Activated naive CD8-positive, alpha-beta T cell (primary cell): ENCODE measurements at regions not wholly inside any gene's neighbourhood (a gene's known extent, or its start where the extent isn't known, plus 50 kb on each side); places are given as distances from the start of the nearest gene placed in this dataset.
A peak's percentile ranks its signal among the peaks of the same experiment; 100 is the strongest.

Experiments used
- H3K27ac Mint-ChIP-seq: one replicate; pipeline ENCODE4 v1.8.0; 2021; ENCODE audit warnings: mixed read lengths
- H3K27me3 Mint-ChIP-seq: one replicate; pipeline ENCODE4 v1.8.0; 2021; ENCODE audit warnings: mixed read lengths
- H3K36me3 Mint-ChIP-seq: one replicate; pipeline ENCODE4 v1.8.0; 2021; ENCODE audit warnings: mixed read lengths
- H3K4me1 Mint-ChIP-seq: one replicate; pipeline ENCODE4 v1.8.0; 2021; ENCODE audit warnings: low read depth, mixed read lengths
- H3K4me3 Mint-ChIP-seq: one replicate; pipeline ENCODE4 v1.8.0; 2021; ENCODE audit warnings: mild to moderate bottlenecking, mixed read lengths
- H3K9me3 Mint-ChIP-seq: one replicate; pipeline ENCODE4 v1.8.0; 2021; ENCODE audit warnings: low read depth, mixed read lengths

GRCh38 chr13:40113643-40114304 is 458.3 kb downstream of the COG6 start:
- H3K27me3 Mint-ChIP-seq: no peaks in the 10 kb centered on the region
- peaks cover 4% of the 10 kb centered on the region for H3K9me3 Mint-ChIP-seq
- H3K27ac Mint-ChIP-seq: no peak overlapping the region
- H3K4me1 Mint-ChIP-seq: peaks cover 14% of the 10 kb centered on the region
- H3K4me3 Mint-ChIP-seq: no peak overlapping the region
- H3K36me3 Mint-ChIP-seq: peaks cover 6% of the 10 kb centered on the region

DNA sequence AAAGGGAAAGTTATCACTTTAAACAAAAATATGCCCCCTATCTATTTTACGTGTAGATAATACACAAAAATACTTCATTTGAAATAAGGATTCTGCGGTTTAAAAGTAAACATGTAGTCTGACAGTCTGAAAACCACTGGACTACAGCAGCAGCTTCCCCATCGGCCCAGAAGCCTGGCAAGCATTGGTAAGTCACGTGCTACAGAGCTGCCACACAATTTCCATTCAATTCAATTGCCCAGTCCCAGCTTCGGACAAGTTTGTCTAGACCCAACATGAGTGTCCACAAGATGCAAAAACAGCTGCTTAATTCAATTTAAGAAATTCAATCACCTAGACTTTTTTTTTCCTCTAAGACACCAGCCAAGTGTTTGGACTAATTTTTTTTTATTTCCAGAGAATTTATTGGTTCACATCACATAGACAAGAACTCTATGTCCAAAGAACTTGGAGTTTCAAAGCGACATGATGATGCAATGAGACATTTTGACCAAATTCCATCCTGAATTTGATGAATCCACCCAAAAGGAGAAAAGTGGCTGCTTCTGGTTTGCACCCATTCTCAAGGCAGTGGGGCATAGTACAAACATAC is 458.9 kb downstream of the COG6 start:
- peaks cover 13% of the 10 kb centered on the region for H3K4me1 Mint-ChIP-seq
- H3K27ac Mint-ChIP-seq: no peak overlapping the region
- no peaks in the 10 kb centered on the region for H3K27me3 Mint-ChIP-seq
- H3K4me3 Mint-ChIP-seq: no peak overlapping the region
- peaks cover 4% of the 10 kb centered on the region for H3K36me3 Mint-ChIP-seq
- H3K9me3 Mint-ChIP-seq: peaks cover 4% of the 10 kb centered on the region

DNA sequence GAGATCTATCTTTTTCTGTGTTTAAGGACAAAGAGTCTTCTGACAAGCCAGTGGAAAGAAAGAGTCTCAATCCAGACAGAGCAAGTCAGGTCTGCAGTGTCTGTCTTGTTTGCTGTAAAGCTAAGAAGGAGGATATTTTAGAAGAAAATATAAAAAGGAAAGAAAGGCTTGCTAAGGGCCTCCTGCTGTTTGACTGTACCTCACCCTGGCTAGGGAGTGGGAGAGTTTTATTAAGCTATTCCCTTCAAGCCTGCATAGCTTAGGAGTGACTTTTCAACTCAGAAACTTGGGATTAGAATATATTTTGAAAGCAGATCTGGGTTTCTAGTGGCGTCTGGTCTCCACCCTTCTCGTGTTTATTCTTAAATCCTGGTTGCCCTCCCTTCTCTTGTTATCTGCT is 460.0 kb downstream of the COG6 start:
- Mint-ChIP-seq H3K27ac (peak overlapping the region; percentile 54), H3K36me3 (peaks cover 3% of the 10 kb centered on the region), H3K4me1 (peaks cover 12% of the 10 kb centered on the region), H3K4me3 (no peak overlapping the region), H3K27me3 (no peaks in the 10 kb centered on the region), H3K9me3 (no peaks in the 10 kb centered on the region)

DNA sequence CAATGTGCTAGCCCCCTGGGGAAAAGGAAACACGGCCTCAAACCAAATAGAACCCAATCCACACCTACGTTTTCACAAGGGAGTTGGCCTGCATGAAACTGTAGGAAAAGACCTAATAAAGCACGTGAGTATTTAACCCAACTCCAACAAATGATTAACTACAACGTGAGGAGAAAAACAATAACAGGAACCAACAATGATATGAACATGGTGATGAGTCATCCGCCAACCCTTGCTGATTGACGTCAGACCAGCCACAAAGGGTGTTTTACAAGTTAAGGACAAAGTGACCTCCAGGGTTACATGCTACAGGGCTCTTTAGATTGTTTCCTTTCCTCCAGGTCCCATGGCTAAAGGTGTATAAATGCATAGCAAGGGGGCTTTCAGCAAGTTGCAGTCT is 460.5 kb downstream of the COG6 start:
- Mint-ChIP-seq H3K27ac (peak overlapping the region; percentile 54), H3K9me3 (no peaks in the 10 kb centered on the region), H3K4me1 (peaks cover 13% of the 10 kb centered on the region), H3K4me3 (no peak overlapping the region), H3K36me3 (peaks cover under 1% of the 10 kb centered on the region), H3K27me3 (no peaks in the 10 kb centered on the region)

DNA sequence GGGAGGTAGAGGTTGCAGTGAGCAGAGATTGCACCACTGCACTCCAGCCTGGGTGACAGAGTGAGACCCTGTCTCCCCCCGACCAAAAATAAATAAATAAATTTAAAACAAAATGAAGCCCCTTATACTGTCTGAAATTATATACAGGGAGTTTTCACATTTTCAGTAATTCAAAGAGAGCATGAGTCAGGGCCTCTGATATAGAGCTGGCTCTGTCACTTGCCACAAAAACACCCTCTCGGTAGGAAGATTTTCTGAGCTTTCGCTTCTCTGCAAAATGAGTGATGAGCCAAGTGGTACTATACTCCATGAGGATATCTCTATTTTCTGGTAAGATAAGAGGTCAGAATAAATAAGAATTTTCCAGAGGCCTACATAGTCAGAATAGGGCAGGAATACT is 462.9 kb downstream of the COG6 start:
- no peaks in the 10 kb centered on the region for H3K36me3 Mint-ChIP-seq
- peaks cover 13% of the 10 kb centered on the region for H3K4me1 Mint-ChIP-seq
- no peaks in the 10 kb centered on the region for H3K9me3 Mint-ChIP-seq
- no peaks in the 10 kb centered on the region for H3K27me3 Mint-ChIP-seq
- no peak overlapping the region for H3K27ac Mint-ChIP-seq
- H3K4me3 Mint-ChIP-seq: no peak overlapping the region

- Mint-ChIP-seq H3K27me3 (no peaks in the 10 kb centered on the region), H3K36me3 (no peaks in the 10 kb centered on the region), H3K4me1 (peaks cover 13% of the 10 kb centered on the region), H3K4me3 (no peak overlapping the region), H3K27ac (no peak overlapping the region), H3K9me3 (no peaks in the 10 kb centered on the region)
These were observed 464.4 kb downstream of the COG6 start for GRCh38 chr13:40119852-40120251.

GRCh38 chr13:40120288-40120687 is 464.8 kb downstream of the COG6 start:
- no peak overlapping the region for H3K27ac Mint-ChIP-seq
- H3K9me3 Mint-ChIP-seq: no peaks in the 10 kb centered on the region
- H3K36me3 Mint-ChIP-seq: no peaks in the 10 kb centered on the region
- H3K4me1 Mint-ChIP-seq: peaks cover 13% of the 10 kb centered on the region
- H3K27me3 Mint-ChIP-seq: no peaks in the 10 kb centered on the region
- no peak overlapping the region for H3K4me3 Mint-ChIP-seq

GRCh38 chr13:40120781-40121180 is 465.3 kb downstream of the COG6 start:
- Mint-ChIP-seq H3K27me3 (no peaks in the 10 kb centered on the region), H3K4me3 (no peak overlapping the region), H3K36me3 (no peaks in the 10 kb centered on the region), H3K4me1 (peaks cover 15% of the 10 kb centered on the region), H3K27ac (no peak overlapping the region), H3K9me3 (no peaks in the 10 kb centered on the region)

DNA sequence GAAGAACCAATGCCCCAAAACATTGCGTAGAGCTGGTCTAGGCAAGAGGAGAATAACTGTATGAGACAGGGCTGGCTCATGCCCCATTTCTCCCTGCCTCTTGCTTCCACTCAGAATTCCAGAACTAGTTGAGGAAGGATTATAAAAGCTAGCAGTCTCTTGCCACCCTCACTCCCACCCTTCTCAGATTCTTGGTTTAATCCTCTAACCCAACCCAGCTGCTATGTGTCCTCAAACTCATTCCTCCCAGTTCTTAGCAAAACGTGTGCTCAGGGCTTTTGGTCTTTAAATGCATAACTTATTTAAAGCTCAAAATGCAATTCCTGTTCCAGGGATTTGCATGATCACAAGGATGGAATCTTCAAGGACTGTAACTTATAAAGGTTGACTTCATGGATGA is 466.3 kb downstream of the COG6 start:
- no peaks in the 10 kb centered on the region for H3K9me3 Mint-ChIP-seq
- peaks cover 17% of the 10 kb centered on the region for H3K4me1 Mint-ChIP-seq
- no peak overlapping the region for H3K27ac Mint-ChIP-seq
- no peak overlapping the region for H3K4me3 Mint-ChIP-seq
- H3K36me3 Mint-ChIP-seq: no peaks in the 10 kb centered on the region
- H3K27me3 Mint-ChIP-seq: no peaks in the 10 kb centered on the region

- Mint-ChIP-seq H3K36me3 (no peaks in the 10 kb centered on the region), H3K4me3 (no peak overlapping the region), H3K27me3 (no peaks in the 10 kb centered on the region), H3K4me1 (peaks cover 34% of the 10 kb centered on the region), H3K9me3 (no peaks in the 10 kb centered on the region), H3K27ac (no peak overlapping the region)
These were observed 468.6 kb downstream of the COG6 start for GRCh38 chr13:40123962-40124632.

GRCh38 chr13:40124633-40125015 is 469.2 kb downstream of the COG6 start:
- no peak overlapping the region for H3K27ac Mint-ChIP-seq
- H3K27me3 Mint-ChIP-seq: no peaks in the 10 kb centered on the region
- no peaks in the 10 kb centered on the region for H3K36me3 Mint-ChIP-seq
- no peak overlapping the region for H3K4me3 Mint-ChIP-seq
- H3K4me1 Mint-ChIP-seq: peaks cover 35% of the 10 kb centered on the region
- H3K9me3 Mint-ChIP-seq: no peaks in the 10 kb centered on the region

GRCh38 chr13:40125336-40125735 is 469.9 kb downstream of the COG6 start:
- Mint-ChIP-seq H3K27me3 (no peaks in the 10 kb centered on the region), H3K36me3 (no peaks in the 10 kb centered on the region), H3K9me3 (no peaks in the 10 kb centered on the region), H3K27ac (no peak overlapping the region), H3K4me1 (peaks cover 35% of the 10 kb centered on the region), H3K4me3 (no peak overlapping the region)

DNA sequence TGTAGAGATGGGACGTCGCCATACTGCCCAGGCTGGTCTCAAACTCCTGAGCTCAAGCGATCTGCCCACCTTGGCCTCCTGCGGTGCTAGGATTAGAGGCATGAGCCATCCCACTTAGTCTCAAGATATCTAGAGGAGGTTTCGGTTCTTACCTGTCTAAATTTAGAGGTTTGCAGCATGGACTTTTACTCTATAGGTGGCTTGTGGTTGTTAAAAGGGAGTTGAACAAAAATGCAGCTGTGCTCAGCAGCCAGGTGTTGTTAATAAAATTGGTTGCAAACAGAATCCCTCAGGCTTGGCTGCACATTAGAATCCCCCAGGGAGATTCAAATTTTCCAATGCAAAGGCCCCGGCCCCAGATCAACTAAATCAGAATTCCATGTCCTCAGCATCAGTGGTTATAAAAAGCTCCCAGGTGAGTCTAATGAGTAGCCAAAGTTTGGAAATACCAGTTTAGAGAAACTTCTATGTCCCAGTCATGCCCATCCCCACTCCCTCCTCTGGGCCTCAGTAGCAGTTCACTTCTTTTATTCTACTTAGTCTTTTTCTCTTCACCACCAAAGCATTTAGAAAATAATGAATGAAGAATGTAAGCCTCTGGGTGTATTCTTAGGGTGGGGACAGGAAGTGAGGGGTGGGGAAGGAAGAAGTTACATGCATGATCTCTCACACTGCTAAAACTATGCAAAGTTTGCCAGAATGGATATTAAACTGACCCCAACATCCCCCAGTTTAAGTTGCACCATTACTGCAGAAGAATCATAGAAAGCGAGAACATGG is 471.0 kb downstream of the COG6 start:
- Mint-ChIP-seq H3K9me3 (no peaks in the 10 kb centered on the region), H3K4me1 (peaks cover 35% of the 10 kb centered on the region), H3K36me3 (no peaks in the 10 kb centered on the region), H3K4me3 (no peak overlapping the region), H3K27me3 (no peaks in the 10 kb centered on the region), H3K27ac (no peak overlapping the region)

DNA sequence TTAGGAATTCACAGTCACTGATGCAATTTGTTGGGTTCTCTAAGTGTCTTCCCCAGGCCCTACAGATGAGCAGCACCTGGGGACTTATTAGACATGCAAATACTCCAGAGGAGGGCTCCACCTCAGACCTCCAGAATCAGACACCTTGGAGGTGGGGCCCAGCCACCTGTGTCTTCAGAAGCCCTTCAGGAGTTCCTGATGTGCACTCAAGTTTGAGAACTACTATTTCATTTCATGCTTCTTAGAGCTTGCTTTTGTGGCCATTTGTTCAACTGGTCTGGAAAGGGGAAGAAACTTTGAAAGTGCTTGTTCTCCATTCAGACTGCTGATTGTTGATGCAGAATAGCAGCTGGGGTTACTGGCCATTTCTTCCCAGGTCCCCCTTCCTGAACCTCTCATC is 472.0 kb downstream of the COG6 start:
- Mint-ChIP-seq H3K27ac (no peak overlapping the region), H3K4me1 (peaks cover 41% of the 10 kb centered on the region)

GRCh38 chr13:40127925-40128324 is 472.5 kb downstream of the COG6 start:
- Mint-ChIP-seq H3K36me3 (no peaks in the 10 kb centered on the region), H3K4me1 (peaks cover 41% of the 10 kb centered on the region), H3K27me3 (no peaks in the 10 kb centered on the region), H3K27ac (no peak overlapping the region), H3K9me3 (no peaks in the 10 kb centered on the region), H3K4me3 (no peak overlapping the region)

More for the DNA sequence above, 472.0 kb downstream of the COG6 start:
- Mint-ChIP-seq H3K36me3 (no peaks in the 10 kb centered on the region), H3K27me3 (no peaks in the 10 kb centered on the region), H3K9me3 (no peaks in the 10 kb centered on the region), H3K4me3 (no peak overlapping the region)
